ENCODE measurements at regions not wholly inside any gene's neighbourhood (a gene's known extent, or its start where the extent isn't known, plus 50 kb on each side); places are given as distances from the start of the nearest gene placed in this dataset.
"Not testable (repeated sequence)": the region's sequence is repeated elsewhere in the genome, so short reads cannot be mapped to it uniquely, and the experiment has no call there.

GRCh38 chr2:123859031-123859430 is 166.1 kb upstream of the CNTNAP5 start:
- TF ChIP-seq ZNF274 (IDR thresholded peaks at IDR 0.05; ENCODE audit: low read depth, low read length); YY1 (IDR thresholded peaks at IDR 0.05; ENCODE audit: insufficient read depth, insufficient read length): not testable (repeated sequence)
